SKM-1 (cell line): ENCODE measurements at regions not wholly inside any gene's neighbourhood (a gene's known extent, or its start where the extent isn't known, plus 50 kb on each side); places are given as distances from the start of the nearest gene placed in this dataset.
A peak's percentile ranks its signal among the peaks of the same experiment; 100 is the strongest.
"Not testable (repeated sequence)": the region's sequence is repeated elsewhere in the genome, so short reads cannot be mapped to it uniquely, and the experiment has no call there.

Experiments used
- DNase-seq: peaks from one replicate; lab custom pipeline; 2025; ENCODE audit not compliant: unreplicated experiment; lab: John Stamatoyannopoulos, UW

GRCh38 chr2:76697439-76697838 is 824.7 kb downstream of the LRRTM4 start:
- not testable (repeated sequence) for DNase-seq

- DNase-seq: no peak
These were observed 829.3 kb downstream of the LRRTM4 start for GRCh38 chr2:76692908-76693307.

DNA sequence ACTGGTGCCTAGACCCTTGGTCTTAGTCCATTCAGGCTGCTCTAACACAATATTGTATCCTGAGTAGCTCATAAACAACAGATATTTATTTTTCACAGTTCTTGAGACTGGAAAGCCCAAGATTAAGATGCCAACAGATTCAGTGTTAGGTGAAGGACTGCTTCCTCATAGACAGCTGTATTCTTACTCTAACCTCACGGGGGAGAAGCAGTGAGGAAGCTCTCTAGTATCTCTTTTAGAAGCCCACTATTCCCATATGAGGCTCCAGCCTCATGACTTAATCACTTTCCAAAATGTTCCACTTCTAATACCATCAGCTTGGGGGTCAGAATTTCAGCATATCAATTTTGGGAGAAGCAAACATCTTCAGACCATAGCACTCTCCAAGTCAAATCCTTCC is 833.4 kb downstream of the LRRTM4 start:
- no peak for DNase-seq

GRCh38 chr2:76687923-76688322 is 834.3 kb downstream of the LRRTM4 start:
- DNase-seq: no peak

- DNase-seq: no peak
These were observed 837.4 kb downstream of the LRRTM4 start for GRCh38 chr2:76684756-76685155.

GRCh38 chr2:76679025-76679396 is 843.2 kb downstream of the LRRTM4 start:
- DNase-seq: no peak

GRCh38 chr2:76678383-76679024 is 843.7 kb downstream of the LRRTM4 start:
- no peak for DNase-seq

DNA sequence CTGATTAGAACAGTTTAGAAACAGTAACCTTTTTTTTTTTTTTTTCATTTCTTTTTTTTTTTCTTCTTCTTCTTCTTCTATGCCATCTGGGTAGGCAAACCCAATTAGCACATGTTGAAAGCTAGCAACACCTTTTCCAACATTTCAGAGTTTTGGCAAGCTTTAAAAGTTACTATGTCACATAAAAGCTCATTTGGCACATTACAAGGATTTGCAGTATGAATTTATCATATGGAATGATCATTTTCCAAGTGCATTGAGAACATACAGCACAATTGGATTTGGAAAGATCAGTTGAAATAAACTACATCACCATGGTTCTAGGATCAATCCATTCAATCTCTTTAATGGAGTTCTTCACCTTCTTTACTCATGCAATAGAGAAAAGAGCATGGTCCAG is 847.0 kb downstream of the LRRTM4 start:
- no peak for DNase-seq

- no peak for DNase-seq
These were observed 849.4 kb downstream of the LRRTM4 start for GRCh38 chr2:76672798-76673197.

DNA sequence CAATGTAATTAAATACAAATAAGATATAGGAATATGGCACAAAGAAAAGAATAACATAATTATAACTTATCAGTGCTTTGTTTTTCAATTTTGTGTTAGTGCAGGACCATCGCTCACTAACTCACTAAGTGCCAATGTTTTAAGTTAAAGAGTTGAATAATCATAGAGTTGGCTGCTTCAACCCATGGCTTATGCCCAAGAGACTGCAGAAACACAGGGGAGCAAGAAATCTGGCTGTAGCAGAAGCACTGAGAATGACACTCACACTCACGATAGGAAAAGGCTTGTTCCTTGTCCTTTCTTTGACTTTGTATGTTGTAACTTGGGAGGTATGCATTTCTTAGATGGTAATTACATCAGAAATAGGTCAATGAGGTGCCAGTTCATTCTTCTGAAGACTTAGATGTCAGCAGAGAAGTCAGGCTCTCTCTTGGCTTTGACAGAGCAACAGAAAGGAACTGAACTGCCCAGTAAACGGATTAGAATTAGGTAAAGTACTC is 852.2 kb downstream of the LRRTM4 start:
- DNase-seq: no peak

DNA sequence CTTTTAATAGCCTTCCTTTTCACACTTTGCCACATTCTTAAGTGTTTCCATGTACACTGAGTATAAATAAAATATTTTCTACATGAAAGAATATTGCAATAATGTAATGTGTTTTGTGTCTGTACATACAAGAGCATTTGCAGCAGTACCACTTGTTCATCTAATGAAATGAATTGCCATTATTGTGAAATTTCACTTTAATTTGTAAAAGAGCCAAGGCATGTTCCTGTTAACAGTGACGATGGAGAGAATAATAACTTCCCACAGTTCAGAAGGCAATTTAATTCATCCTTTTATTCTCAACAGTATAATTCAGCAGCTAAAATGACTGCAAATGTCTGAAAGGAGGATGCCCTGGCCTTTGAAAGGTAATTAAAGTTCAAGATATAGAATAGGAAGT is 853.9 kb downstream of the LRRTM4 start:
- no peak for DNase-seq

DNA sequence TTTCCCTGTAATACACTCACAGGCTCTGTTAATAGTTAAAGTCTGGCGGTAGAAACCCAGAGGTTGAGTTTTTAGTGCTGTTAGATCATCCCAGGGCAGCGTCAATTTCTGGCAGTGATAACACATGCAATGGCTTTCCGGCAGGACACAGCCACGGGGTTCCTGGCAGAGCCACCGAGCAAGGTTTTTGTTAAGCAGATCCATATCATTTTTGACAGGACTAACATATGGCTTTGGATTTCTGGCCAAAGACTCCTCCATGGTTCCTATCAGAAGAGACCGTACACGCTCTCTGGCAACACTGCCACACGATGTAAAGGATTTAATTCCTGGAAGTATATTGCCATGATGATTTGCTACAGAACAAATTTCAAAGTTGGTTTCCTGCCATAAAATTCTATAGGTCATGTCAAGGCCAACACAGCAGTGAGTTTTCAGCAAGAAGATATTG is 854.3 kb downstream of the LRRTM4 start:
- DNase-seq: no peak

DNA sequence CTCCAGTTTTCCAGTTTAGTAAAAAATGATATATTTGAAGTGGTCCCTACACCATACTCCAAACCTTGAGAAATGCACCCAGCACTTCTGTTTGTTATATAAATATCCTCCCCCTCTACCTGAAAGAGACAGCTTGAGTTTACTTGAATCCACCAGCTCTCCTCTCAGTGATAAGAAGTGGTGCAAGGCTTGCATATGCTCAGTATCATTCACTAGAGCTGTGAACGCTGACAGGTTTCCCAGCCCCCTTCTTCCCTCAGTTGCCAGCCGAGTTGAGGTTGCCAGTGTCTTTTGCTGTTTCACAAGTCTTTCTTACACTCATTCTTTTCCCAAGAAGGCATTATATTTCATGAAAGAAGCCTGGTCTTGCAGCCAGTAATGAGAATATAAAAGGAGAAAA is 880.0 kb downstream of the LRRTM4 start:
- no peak for DNase-seq

DNA sequence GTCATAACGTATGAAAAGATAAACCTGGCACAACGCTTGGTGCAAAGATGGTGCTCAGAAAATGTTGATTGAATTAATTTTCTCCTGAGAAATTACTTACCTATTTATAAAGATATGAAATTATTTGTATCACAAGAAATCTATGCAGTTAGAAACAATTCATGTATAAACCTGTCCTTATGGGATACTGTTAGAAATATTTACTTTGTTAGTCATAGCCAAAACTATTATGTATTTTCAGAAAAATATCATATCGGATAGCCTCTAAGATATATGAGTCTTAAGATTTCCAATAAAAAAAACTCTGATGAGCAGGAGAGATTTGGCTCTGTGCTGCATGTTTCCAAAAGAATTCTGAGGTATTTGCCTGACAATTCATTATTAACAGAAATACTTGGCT is 880.7 kb downstream of the LRRTM4 start:
- DNase-seq: no peak

GRCh38 chr2:76640905-76641304 is 881.3 kb downstream of the LRRTM4 start:
- no peak for DNase-seq

DNA sequence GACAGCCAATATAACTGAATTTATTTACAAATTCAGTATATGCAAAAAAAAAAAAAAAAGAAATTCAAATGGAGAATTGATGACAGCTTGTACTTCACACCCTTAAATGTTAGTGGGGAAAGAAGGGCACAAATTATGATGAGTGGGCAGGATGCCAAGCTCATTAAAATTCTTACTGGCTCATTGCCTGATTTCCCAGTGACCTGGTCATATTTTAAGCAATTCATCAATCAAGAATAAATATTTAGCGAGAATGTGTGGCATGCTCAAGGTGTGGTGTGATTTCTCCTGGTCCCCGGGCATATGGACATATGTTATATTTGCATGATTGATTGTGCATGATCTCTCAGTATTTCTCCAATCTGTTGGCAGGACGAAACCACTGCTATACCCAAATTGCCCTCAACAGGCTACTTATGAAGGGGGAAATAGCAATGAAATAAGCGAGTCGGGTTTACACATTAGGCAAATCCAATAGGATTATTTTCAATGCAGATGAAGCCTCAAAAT is 883.0 kb downstream of the LRRTM4 start:
- no peak for DNase-seq

DNA sequence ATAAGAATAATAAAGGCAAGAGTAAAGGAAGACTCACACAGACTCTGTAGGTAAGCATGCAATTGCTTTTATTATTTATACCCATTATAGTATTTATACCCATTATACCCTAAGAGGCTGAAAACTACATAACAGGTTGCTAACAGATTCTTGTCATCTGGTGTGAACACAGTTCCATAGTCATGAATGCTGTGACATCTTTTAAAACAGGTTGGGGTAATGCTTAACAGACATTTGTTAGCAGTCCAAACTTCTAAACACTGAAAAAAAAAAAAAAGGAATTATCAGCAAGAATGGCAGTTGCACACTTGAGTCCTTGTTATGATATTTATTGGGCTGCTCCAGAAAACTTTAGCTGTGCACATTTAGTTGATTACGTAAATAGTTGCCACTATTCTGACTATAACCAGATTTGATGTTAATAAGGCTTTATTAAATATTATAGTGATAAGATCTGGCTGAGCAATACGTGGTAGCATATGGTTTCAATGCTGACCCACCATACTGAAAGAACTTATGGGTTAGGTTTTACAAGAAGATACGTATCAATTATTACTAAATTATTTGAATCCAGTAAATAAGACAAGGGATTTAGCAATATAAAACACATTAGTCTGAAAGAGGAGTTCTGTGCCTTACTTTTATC is 888.8 kb downstream of the LRRTM4 start:
- no peak for DNase-seq

DNA sequence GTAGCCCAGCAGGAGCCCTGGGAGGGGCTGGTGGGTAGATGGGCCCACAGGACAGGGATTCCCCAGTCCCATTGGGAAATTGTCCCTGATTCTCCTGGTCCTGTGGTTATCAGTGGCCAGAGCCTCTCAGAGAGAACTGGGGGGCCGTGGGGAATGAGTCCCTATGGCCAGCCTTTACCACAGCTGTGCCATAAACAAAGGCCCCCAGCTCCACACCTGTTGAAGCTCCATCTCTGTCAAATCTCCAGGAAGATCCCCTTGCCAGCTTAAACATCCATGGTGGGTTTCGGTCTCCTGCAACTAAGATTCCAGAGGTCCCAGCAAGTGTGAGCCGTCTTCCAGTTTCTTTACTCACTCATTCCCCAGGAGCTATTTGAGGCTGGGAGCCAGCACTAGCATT is 897.1 kb downstream of the LRRTM4 start:
- no peak for DNase-seq

DNA sequence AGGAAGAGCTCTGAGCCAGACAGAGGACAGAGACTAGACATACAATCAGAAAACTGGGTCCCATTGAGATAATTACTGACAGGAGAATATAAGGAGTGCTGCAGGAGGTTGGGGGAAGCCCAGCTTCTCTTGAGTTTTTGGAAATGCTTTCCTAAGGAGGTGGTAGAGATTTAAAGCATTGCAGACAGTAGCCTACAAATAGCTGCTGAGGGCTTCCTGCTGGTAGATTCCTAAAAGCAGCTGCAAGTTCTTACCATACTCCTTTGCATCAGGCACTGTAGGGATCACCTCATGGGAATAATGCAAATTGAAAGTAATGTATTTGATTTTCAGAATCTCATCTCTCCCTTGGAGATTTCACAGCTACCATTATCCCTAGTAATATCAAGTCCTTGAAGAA is 902.6 kb upstream of the GCFC2 start:
- DNase-seq: no peak

DNA sequence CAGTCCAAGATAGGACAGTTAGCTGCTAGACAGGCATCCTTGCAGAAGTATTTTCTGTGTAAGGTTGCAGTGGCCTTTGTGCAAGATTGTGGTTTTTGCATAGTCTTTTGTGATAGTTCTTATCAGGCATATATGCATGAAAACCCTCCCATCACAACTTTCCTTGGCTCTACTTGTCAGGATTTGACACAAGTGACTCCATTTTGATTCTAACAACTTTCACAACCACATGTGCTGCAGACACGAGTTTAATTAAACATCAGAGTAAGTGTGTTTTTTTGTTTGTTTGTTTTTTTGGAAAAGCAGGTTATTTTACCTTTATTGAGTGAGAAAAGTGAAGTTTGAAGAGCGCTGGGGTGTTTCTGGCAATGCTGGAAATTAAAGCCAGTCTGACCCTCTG is 902.0 kb upstream of the GCFC2 start:
- DNase-seq: no peak

- no peak for DNase-seq
These were observed 899.7 kb upstream of the GCFC2 start for GRCh38 chr2:76610451-76610850.

GRCh38 chr2:76599732-76600368 is 889.1 kb upstream of the GCFC2 start:
- DNase-seq: peak; percentile 74
